NCI-H1417 (cell line): ENCODE measurements at regions not wholly inside any gene's neighbourhood (a gene's known extent, or its start where the extent isn't known, plus 50 kb on each side); places are given as distances from the start of the nearest gene placed in this dataset.

Experiments
- DNase-seq, 3 experiments: peaks; one replicate each; lab custom pipeline; 2025; lab: John Stamatoyannopoulos, UW

GRCh38 chr10:78319841-78320240 lies 286.2 kb downstream of the RPS24 start:
- DNase-seq, result no peak

- no peak for DNase-seq
These were observed 286.8 kb downstream of the RPS24 start for GRCh38 chr10:78320506-78320905.

- DNase-seq, result no peak
These were observed 287.3 kb downstream of the RPS24 start for GRCh38 chr10:78321000-78321399.

- no peak for DNase-seq
These were observed 287.8 kb downstream of the RPS24 start for GRCh38 chr10:78321500-78321899.

GRCh38 chr10:78326372-78326771 lies 292.7 kb downstream of the RPS24 start:
- no peak for DNase-seq

- DNase-seq, result no peak
These were observed 294.3 kb downstream of the RPS24 start for GRCh38 chr10:78327778-78328591.

- DNase-seq, result no peak
These were observed 295.1 kb downstream of the RPS24 start for GRCh38 chr10:78328592-78329404.

- DNase-seq, result no peak
These were observed 297.2 kb downstream of the RPS24 start for GRCh38 chr10:78330884-78331283.

- DNase-seq, result no peak
These were observed 297.8 kb downstream of the RPS24 start for GRCh38 chr10:78331391-78331922.

- no peak for DNase-seq
These were observed 298.3 kb downstream of the RPS24 start for GRCh38 chr10:78332012-78332411.

- DNase-seq, result no peak
These were observed 299.0 kb downstream of the RPS24 start for GRCh38 chr10:78332657-78333056.

GRCh38 chr10:78333362-78334143 lies 299.9 kb downstream of the RPS24 start:
- no peak for DNase-seq

GRCh38 chr10:78335371-78335690 lies 301.7 kb downstream of the RPS24 start:
- DNase-seq, result no peak

GRCh38 chr10:78335691-78336401 lies 302.2 kb downstream of the RPS24 start:
- DNase-seq, result peak in 2 of 3 experiments; percentile 25 to 66

GRCh38 chr10:78336402-78336791 lies 302.7 kb downstream of the RPS24 start:
- DNase-seq, result no peak

GRCh38 chr10:78337016-78337415 lies 303.4 kb downstream of the RPS24 start:
- DNase-seq, result no peak

GRCh38 chr10:78337646-78338391 lies 304.2 kb downstream of the RPS24 start:
- no peak for DNase-seq

GRCh38 chr10:78338717-78339116 lies 305.1 kb downstream of the RPS24 start:
- DNase-seq, result no peak

GRCh38 chr10:78339251-78339650 lies 305.6 kb downstream of the RPS24 start:
- DNase-seq, result no peak

- DNase-seq, result no peak
These were observed 308.4 kb downstream of the RPS24 start for GRCh38 chr10:78341953-78342614.
